HepG2 (cell line): ENCODE measurements at regions not wholly inside any gene's neighbourhood (a gene's known extent, or its start where the extent isn't known, plus 50 kb on each side); places are given as distances from the start of the nearest gene placed in this dataset.

Experiments used
- AKNA ChIP-seq: sonication (generic); formaldehyde crosslinking; IDR thresholded peaks from 2 replicates; pipeline ENCODE4 v1.4.0; 2020; ENCODE audit warnings: missing genetic modification reagents, borderline replicate concordance
- CENPT ChIP-seq: sonication (generic); formaldehyde crosslinking; IDR thresholded peaks from 2 replicates; pipeline ENCODE4 v1.8.0; 2022; ENCODE audit warnings: low read depth, mild to moderate bottlenecking, moderate library complexity, missing genetic modification reagents
- EP300 ChIP-seq, 3 experiments: sonication (generic) in 1 of 3; formaldehyde crosslinking in 1 of 3; IDR thresholded peaks; 2 replicates each; pipeline versions ENCODE4 v1.5.1 to v1.6.1; 2011 to 2020; ENCODE audit warnings: low read depth in 2 of 3, low read length in 2 of 3, borderline replicate concordance in 1 of 3, improper control_type of control experiment in 1 of 3, mild to moderate bottlenecking in 1 of 3, missing genetic modification reagents in 1 of 3, moderate library complexity in 1 of 3
- ETV6 ChIP-seq: sonication (generic); formaldehyde crosslinking; conservative IDR thresholded peaks from 2 replicates; pipeline ENCODE4 v1.4.0; 2020; ENCODE audit warnings: missing genetic modification reagents
- PHB2 ChIP-seq: fragments of 450-650 bp; IDR thresholded peaks from 2 replicates; pipeline ENCODE4 v1.6.1; 2018; ENCODE audit not compliant: partially characterized antibody
- THAP8 ChIP-seq: sonication (generic); formaldehyde crosslinking; IDR thresholded peaks from 2 replicates; pipeline ENCODE4 v1.5.1; 2020; ENCODE audit warnings: missing genetic modification reagents, mild to moderate bottlenecking, borderline replicate concordance
- USF2 ChIP-seq, 2 experiments: sonication (generic) in 1 of 2; formaldehyde crosslinking in 1 of 2; IDR thresholded peaks; 2 replicates each; pipeline versions ENCODE4 v1.5.1 to v1.6.1; 2011 to 2020; ENCODE audit warnings: borderline replicate concordance in 1 of 2, low read depth in 1 of 2, low read length in 1 of 2, mild to moderate bottlenecking in 1 of 2, missing genetic modification reagents in 1 of 2, moderate library complexity in 1 of 2
- ZHX2 ChIP-seq, 2 experiments: sonication (generic) in 1 of 2; formaldehyde crosslinking in 1 of 2; IDR thresholded peaks; 2 replicates each; pipeline versions ENCODE4 v1.6.1 to v1.9.0; 2014 to 2022; ENCODE audit warnings: antibody characterized with exemption in 1 of 2, borderline replicate concordance in 1 of 2, inconsistent platforms in 1 of 2, low read depth in 1 of 2, missing genetic modification reagents in 1 of 2
- ZNF20 ChIP-seq: sonication (generic); formaldehyde crosslinking; IDR thresholded peaks from 2 replicates; pipeline ENCODE4 v1.4.0; 2020; ENCODE audit warnings: mild to moderate bottlenecking, moderate library complexity, missing genetic modification reagents
- ZNF614 ChIP-seq: IDR thresholded peaks from 2 replicates; pipeline ENCODE4 v1.6.1; 2018; ENCODE audit warnings: missing biosample characterization, missing genetic modification reagents, inconsistent platforms, borderline replicate concordance
- ZSCAN31 ChIP-seq: sonication (generic); formaldehyde crosslinking; IDR thresholded peaks from 2 replicates; pipeline ENCODE4 v1.5.0; 2020; ENCODE audit warnings: low read depth, mild to moderate bottlenecking, missing genetic modification reagents

- TF ChIP-seq PHB2 (no peak), USF2 (IDR thresholded peaks at IDR 0.05; ENCODE audit: low read depth, low read length) (no peak), USF2 (CRISPR knock-in tag; IDR thresholded peaks at IDR 0.05; ENCODE audit: borderline replicate concordance) (no peak), AKNA (CRISPR knock-in tag) (no peak), EP300 (IDR thresholded peaks at IDR 0.05; ENCODE audit: low read depth in 2 of 2, low read length in 2 of 2) (no peak), EP300 (CRISPR knock-in tag; IDR thresholded peaks at IDR 0.05; ENCODE audit: borderline replicate concordance) (no peak), THAP8 (CRISPR knock-in tag) (no peak), ETV6 (CRISPR knock-in tag) (no peak), ZNF614 (CRISPR knock-in tag) (no peak), ZHX2 (IDR thresholded peaks at IDR 0.05; ENCODE audit: low read depth) (no peak), ZHX2 (CRISPR knock-in tag; IDR thresholded peaks at IDR 0.05; ENCODE audit: borderline replicate concordance) (no peak), CENPT (CRISPR knock-in tag) (no peak), ZSCAN31 (CRISPR knock-in tag) (0 out of 2 replicates have a peak, but pooled peaks have one; percentile 61), ZNF20 (no peak)
Measured at GRCh38 chr6:28811873-28812272, 111.9 kb downstream of the TRIM27 start (continued).
